ENCODE measurements at regions not wholly inside any gene's neighbourhood (a gene's known extent, or its start where the extent isn't known, plus 50 kb on each side); places are given as distances from the start of the nearest gene placed in this dataset.
"Not testable (repeated sequence)": the region's sequence is repeated elsewhere in the genome, so short reads cannot be mapped to it uniquely, and the experiment has no call there.

DNA sequence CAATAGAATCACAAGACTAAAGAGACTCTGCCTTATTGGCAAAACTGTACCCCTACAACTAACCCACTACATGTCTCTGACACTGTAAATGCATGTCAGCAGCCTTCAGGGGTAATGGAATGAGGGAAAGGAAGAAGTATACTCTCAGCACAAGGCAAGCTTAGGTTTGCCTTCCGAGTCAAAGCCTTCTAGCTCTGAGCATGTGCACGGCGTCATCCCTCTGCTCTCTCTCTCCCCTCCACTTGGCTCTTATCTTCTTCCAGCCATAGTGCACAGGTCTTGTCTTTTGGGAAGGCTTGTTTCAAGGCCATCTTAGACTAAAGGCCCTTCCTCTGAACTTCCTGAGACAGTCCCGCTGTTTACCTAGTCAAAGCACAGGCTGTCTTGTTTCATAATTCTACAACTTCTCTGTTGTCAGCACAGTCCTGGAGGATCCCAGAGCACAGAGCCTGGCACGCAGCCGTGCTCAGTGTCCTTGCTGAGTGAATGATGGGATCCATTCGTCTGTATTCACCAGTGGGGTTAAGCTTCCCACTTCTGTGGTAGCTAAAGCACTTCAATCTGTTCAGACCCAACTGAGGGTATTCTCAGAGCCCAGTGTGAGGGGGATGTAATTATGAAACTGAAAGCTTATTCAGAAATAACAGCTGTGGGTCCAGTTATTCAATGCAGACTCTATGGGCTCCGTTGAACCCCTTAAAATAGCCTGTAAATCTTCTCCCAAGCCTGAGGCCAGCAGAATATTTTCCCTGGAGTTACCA is 166.5 kb upstream of the PLD5 start:
- DNase-seq (ENCODE audit: insufficient read length) (no peak), FAIRE-seq (no peak)
- TF ChIP-seq POLR2A (IDR thresholded peaks at IDR 0.05; ENCODE audit: low read depth, low read length) (no peak), POLR2AphosphoS5 (IDR thresholded peaks at IDR 0.05; ENCODE audit: low read depth, low read length) (no peak), TAF1 (IDR thresholded peaks at IDR 0.05; ENCODE audit: borderline replicate concordance, low read depth, low read length) (no peak)

DNA sequence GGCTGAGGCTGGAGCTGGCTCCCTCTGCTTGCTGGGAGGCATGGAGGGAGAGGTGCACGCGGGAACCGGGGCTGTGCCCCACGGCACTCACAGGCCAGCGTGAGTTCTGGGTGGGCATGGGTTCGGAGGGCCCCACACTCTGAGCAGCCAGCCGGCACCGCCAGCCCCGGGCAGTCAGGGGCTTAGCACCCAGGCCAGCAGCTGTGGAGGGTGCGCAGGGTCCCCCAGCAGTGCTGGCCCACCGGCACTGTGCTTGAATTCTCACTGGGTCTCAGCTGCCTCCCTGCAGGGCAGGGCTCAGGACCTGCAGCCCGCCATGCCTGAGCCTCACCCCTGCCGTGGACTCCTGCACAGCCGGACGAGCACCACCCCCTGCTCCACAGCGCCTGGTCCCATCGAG is 164.9 kb upstream of the PLD5 start:
- DNase-seq (ENCODE audit: insufficient read length) (no peak), FAIRE-seq (no peak)
- TF ChIP-seq TAF1 (IDR thresholded peaks at IDR 0.05; ENCODE audit: borderline replicate concordance, low read depth, low read length) (no peak), POLR2AphosphoS5 (IDR thresholded peaks at IDR 0.05; ENCODE audit: low read depth, low read length) (no peak), POLR2A (IDR thresholded peaks at IDR 0.05; ENCODE audit: low read depth, low read length) (no peak)

DNA sequence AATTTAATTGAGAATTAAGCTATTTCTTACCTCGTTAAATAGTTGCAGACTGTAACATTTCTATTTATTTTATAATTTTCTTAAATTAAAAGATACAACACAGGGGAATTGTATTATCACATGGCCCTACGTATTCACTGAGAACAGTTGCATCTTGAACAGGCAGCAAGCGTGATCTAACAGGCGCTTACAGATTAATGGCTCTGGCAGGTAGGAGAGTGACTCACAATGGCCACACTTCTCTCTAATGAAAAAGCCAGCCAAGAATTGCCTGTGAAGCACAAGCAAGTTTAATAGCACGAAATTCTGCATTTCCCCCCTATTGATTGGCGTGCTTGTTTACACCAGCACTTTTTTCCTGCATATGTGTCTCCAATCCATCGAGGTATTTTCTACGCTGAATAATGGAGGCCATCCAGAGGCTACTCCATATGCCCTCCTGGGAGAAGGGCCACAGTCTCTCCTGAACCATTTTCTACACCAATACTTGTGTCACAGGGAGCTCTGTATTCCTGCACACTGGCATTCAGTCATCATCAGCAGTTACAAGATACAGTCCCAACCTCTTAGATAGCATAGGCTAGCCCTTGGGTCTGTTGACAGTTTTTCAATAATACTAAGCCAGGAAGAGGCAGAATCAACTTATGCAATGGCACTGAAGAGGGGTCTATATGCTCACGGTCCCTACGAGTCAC is 150.6 kb upstream of the PLD5 start:
- no peak for TF ChIP-seq POLR2A (IDR thresholded peaks at IDR 0.05; ENCODE audit: low read depth, low read length)
- TF ChIP-seq POLR2AphosphoS5 (IDR thresholded peaks at IDR 0.05; ENCODE audit: low read depth, low read length), result no peak
- no peak for TF ChIP-seq TAF1 (IDR thresholded peaks at IDR 0.05; ENCODE audit: borderline replicate concordance, low read depth, low read length)
- FAIRE-seq, result no peak

DNA sequence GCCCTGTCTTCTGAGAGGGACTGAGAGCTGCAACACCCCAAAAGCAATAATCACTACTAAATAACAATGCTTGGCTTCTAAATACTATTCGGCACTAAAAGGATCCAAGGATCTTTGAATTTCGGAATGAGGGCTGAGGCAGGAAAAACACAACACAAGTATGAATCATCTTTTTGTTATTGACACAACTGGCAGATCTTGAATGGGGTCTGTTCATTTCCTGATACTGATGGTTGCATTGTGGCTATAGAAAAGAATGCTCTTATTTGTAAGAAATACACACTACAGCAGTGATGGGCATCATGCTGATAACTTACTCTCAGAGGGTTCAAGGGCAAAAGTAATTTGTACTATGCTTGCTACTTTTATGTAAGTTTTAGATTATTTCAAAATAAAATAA is 149.2 kb upstream of the PLD5 start:
- no peak for FAIRE-seq
- no peak for DNase-seq (ENCODE audit: insufficient read length)
- TF ChIP-seq POLR2A (IDR thresholded peaks at IDR 0.05; ENCODE audit: low read depth, low read length) (no peak), TAF1 (IDR thresholded peaks at IDR 0.05; ENCODE audit: borderline replicate concordance, low read depth, low read length) (no peak), POLR2AphosphoS5 (IDR thresholded peaks at IDR 0.05; ENCODE audit: low read depth, low read length) (no peak)

More for the DNA sequence above, 150.6 kb upstream of the PLD5 start:
- DNase-seq (ENCODE audit: insufficient read length), result no peak

DNA sequence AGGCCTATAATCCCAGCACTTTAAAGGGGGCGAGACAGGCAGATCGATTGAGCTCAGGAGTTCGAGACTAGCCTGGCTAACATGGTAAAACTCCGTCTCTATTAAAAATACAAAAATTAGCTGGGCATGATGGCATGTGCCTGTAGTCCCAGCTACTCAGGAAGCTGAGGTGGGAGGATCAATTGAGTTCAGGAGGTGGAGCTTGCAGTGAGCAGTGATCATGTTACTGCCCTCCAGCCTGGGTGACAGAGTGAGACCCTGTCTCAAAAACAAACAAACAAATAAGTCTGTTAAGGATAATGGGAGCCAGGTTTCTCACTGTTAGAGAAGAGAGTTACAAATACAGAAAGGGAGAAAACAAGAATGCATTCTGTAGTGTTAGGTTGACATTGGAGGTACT is 148.7 kb upstream of the PLD5 start:
- not testable (repeated sequence) for DNase-seq (ENCODE audit: insufficient read length); FAIRE-seq

DNA sequence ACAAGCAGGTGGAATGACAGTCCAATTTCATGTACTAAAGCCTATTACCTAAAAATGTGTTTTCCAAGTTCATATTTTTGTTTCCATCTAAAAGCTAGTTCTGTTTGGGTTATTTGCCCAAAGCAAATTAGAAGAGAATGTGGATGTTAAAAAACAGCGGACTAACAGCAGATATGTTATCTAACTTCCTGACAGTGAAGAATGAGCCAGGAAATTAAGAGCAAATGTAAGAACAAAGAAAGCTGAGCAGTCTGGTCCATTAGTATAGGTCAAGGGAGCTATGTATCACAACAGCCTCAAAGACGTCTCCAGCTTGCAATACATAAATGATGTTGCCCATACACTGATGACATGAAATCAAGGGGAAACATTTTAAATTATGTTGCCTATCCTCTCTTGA is 145.5 kb upstream of the PLD5 start:
- no peak for TF ChIP-seq TAF1 (IDR thresholded peaks at IDR 0.05; ENCODE audit: borderline replicate concordance, low read depth, low read length)
- no peak for TF ChIP-seq POLR2A (IDR thresholded peaks at IDR 0.05; ENCODE audit: low read depth, low read length)
- TF ChIP-seq POLR2AphosphoS5 (IDR thresholded peaks at IDR 0.05; ENCODE audit: low read depth, low read length), result no peak
- DNase-seq (ENCODE audit: insufficient read length) (no peak), FAIRE-seq (no peak)

DNA sequence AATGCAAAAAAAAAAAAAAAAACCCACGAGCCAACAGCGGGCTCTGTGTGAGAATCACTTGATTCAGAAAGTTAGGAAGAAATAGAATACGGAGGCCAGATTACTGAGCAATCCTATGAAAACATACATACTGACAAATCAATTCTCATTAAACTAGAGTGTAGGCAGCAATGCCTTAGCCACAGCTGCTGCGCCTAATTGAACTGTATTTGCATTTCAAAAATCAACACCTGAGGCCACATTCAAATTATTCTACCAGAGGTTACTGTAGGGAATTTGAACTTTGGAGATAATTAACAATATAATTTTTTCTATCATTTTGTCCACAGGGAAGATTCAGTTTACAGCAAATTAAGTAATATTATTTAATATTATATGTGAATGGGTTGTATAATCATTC is 138.4 kb upstream of the PLD5 start:
- FAIRE-seq (no peak), DNase-seq (ENCODE audit: insufficient read length) (no peak)
- no peak for TF ChIP-seq POLR2A (IDR thresholded peaks at IDR 0.05; ENCODE audit: low read depth, low read length)
- TF ChIP-seq TAF1 (IDR thresholded peaks at IDR 0.05; ENCODE audit: borderline replicate concordance, low read depth, low read length), result no peak
- TF ChIP-seq POLR2AphosphoS5 (IDR thresholded peaks at IDR 0.05; ENCODE audit: low read depth, low read length), result no peak

DNA sequence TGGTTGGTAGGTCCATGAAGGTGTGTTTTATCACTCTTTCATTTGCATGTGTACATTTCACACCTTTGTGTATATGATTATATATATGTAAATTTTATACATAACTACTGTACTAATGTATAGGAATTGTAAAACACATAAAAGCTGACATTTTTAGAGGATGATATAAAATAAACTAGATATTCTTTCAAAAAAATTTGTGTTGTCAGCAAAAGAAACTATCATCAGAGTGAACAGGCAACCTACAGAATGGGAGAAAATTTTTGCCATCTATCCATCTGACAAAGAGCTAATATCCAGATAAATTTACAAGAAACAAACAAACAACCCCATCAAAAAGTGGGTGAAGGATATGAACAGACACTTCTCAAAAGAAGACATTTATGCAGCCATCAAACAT is 129.3 kb upstream of the PLD5 start:
- not testable (repeated sequence) for DNase-seq (ENCODE audit: insufficient read length); FAIRE-seq

DNA sequence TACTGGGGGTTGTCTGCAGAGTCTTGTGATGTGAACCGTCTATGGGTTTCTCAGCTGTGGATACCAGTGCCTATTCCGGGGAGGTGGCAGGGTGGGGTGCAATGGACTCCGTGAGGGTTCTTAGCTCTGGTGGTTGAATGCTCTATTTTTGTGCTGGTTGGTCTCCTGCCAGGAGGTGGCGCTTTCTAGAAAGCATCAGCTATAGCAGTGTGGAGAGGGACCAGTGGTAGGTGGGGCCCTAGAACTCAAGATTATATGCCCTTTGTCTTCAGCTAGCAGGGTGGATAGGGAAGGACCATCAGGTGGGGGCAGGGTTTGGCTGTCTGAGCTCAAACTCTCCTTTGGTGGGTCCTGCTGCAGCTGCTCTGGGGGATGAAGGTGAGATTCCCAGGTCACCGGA is 127.3 kb upstream of the PLD5 start:
- DNase-seq (ENCODE audit: insufficient read length) (no peak), FAIRE-seq (no peak)
- no peak for TF ChIP-seq TAF1 (IDR thresholded peaks at IDR 0.05; ENCODE audit: borderline replicate concordance, low read depth, low read length)
- no peak for TF ChIP-seq POLR2AphosphoS5 (IDR thresholded peaks at IDR 0.05; ENCODE audit: low read depth, low read length)
- TF ChIP-seq POLR2A (IDR thresholded peaks at IDR 0.05; ENCODE audit: low read depth, low read length), result no peak

DNA sequence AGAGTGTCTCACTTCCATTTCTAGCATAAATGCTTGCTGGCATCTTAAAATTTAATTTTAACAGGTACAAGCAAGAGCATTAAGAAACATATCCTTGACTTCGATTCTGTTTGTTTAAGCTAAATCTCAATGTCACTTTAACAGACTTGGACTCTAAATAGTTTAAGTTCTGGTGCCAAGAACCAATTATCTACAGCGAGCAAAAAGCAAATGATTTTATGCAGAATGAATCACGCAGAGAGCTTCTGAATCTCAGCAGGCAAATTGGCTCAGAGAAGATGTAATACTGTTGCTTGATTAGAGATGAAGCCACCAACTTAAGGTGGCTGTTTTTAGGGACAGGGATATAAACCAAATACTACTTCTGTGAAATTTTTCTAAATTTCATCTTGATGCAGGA is 117.0 kb upstream of the PLD5 start:
- FAIRE-seq (no peak), DNase-seq (ENCODE audit: insufficient read length) (no peak)
- TF ChIP-seq POLR2A (IDR thresholded peaks at IDR 0.05; ENCODE audit: low read depth, low read length) (no peak), POLR2AphosphoS5 (IDR thresholded peaks at IDR 0.05; ENCODE audit: low read depth, low read length) (no peak), TAF1 (IDR thresholded peaks at IDR 0.05; ENCODE audit: borderline replicate concordance, low read depth, low read length) (no peak)

DNA sequence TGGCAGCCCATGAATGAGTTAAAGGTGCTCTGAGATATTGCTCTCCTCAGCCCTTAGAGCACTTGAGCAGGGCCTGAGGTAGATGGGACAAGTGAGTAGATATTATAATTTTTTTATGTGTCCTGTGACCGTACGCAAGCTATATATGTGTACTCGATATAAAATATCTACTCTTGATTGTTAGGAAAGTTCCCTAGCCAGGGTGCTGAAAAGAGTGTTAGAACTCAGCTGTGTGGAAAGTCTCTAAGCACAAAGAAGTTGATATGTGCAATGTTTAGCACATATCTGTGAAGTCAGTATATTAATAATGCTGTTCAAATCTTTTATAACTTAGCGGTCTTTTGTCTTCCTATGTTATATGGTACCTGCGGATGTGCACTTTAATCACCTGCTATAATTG is 114.6 kb upstream of the PLD5 start:
- no peak for DNase-seq (ENCODE audit: insufficient read length)
- TF ChIP-seq POLR2AphosphoS5 (IDR thresholded peaks at IDR 0.05; ENCODE audit: low read depth, low read length) (no peak), POLR2A (IDR thresholded peaks at IDR 0.05; ENCODE audit: low read depth, low read length) (no peak), TAF1 (IDR thresholded peaks at IDR 0.05; ENCODE audit: borderline replicate concordance, low read depth, low read length) (no peak)
- FAIRE-seq, result no peak

DNA sequence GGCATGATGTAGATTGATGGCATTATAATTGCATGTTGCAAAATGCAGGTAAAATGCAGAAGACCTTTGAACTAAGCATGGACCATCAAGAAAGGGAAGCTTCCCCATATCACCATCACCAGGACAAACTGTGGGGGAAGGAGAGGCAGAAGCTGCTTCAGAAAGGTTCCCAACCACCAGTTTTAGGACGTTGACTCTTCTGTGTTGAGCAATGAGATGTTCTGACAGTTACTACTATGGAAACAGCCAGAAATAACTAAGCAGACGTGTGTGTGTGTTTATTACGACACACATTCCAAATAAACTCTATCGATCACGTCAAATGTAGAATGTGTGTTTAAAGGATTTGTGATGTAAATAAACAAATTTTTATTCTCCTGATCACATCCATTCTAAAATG is 110.2 kb upstream of the PLD5 start:
- no peak for DNase-seq (ENCODE audit: insufficient read length)
- FAIRE-seq, result no peak
- no peak for TF ChIP-seq POLR2A (IDR thresholded peaks at IDR 0.05; ENCODE audit: low read depth, low read length)
- no peak for TF ChIP-seq POLR2AphosphoS5 (IDR thresholded peaks at IDR 0.05; ENCODE audit: low read depth, low read length)
- TF ChIP-seq TAF1 (IDR thresholded peaks at IDR 0.05; ENCODE audit: borderline replicate concordance, low read depth, low read length), result no peak
